ENCODE measurements at regions not wholly inside any gene's neighbourhood (a gene's known extent, or its start where the extent isn't known, plus 50 kb on each side); places are given as distances from the start of the nearest gene placed in this dataset.

GRCh38 chr5:171612749-171613148 lies 172.9 kb upstream of the SMIM23 start:
- TF ChIP-seq POLR2A (IDR thresholded peaks at IDR 0.05) (no peak), CTCF (IDR thresholded peaks at IDR 0.05) (no peak), EP300 (IDR thresholded peaks at IDR 0.05) (no peak)
- DNase-seq, result no peak
- intact Hi-C loops (cut with DNase I), result loop anchor here in 1 of 4 donors (10.0 kb wide), 1 partner anchor 198 kb away; the partner anchor contains the start of gene FGF18
- Histone ChIP-seq H3K4me3 (no peak overlapping the region), H3K36me3 (no peaks in the 10 kb centered on the region), H3K27ac (no peak overlapping the region), H3K4me1 (ENCODE audit: insufficient read depth) (no peaks in the 10 kb centered on the region), H3K9me3 (peaks cover 0 to 5% of the 10 kb centered on the region in 2 donors), H3K27me3 (no peaks in the 10 kb centered on the region)
- whole genome bisulfite sequencing, 3 donors, result 42 to 58% (median 52%) methylated on average over 5 of the region's 5 CpGs

- H3K36me3 ChIP-seq, result no peaks in the 10 kb centered on the region
- TF ChIP-seq POLR2A (IDR thresholded peaks at IDR 0.05), result no peak
- no peak for TF ChIP-seq CTCF (IDR thresholded peaks at IDR 0.05)
- TF ChIP-seq EP300 (IDR thresholded peaks at IDR 0.05), result no peak
- 86 to 90% (median 87%) methylated on average over 5 of the region's 5 CpGs for WGBS, 3 donors
- no peak for DNase-seq
- H3K27ac ChIP-seq, result no peak overlapping the region
- no peaks in the 10 kb centered on the region for H3K4me1 ChIP-seq (ENCODE audit: insufficient read depth)
- intact Hi-C loops (cut with DNase I), result loop anchor here in 1 of 4 donors (10.0 kb wide), 1 partner anchor 200 kb away; the partner anchor contains the start of gene FGF18
- no peak overlapping the region for H3K4me3 ChIP-seq
- H3K9me3 ChIP-seq, result peaks cover 0 to 5% of the 10 kb centered on the region in 2 donors
- no peaks in the 10 kb centered on the region for H3K27me3 ChIP-seq
Observed at GRCh38 chr5:171614511-171614910, 171.1 kb upstream of the SMIM23 start.

GRCh38 chr5:171614971-171615653 lies 170.5 kb upstream of the SMIM23 start:
- Histone ChIP-seq H3K9me3 (peaks cover 0 to 5% of the 10 kb centered on the region in 2 donors), H3K27ac (no peak overlapping the region), H3K4me1 (ENCODE audit: insufficient read depth) (no peaks in the 10 kb centered on the region), H3K27me3 (no peaks in the 10 kb centered on the region), H3K4me3 (no peak overlapping the region), H3K36me3 (no peaks in the 10 kb centered on the region)
- TF ChIP-seq EP300 (IDR thresholded peaks at IDR 0.05) (no peak), POLR2A (IDR thresholded peaks at IDR 0.05) (no peak), CTCF (IDR thresholded peaks at IDR 0.05) (no peak)
- DNase-seq, result no peak
- 44 to 63% (median 53%) methylated on average over 22 of the region's 22 CpGs for WGBS, 3 donors
- intact Hi-C loops (cut with DNase I), result loop anchor here in 1 of 4 donors (10.0 kb wide), 1 partner anchor 200 kb away; the partner anchor contains the start of gene FGF18

GRCh38 chr5:171615705-171616640 lies 169.6 kb upstream of the SMIM23 start:
- peaks cover 0 to 5% of the 10 kb centered on the region in 2 donors for H3K9me3 ChIP-seq
- DNase-seq, result no peak
- no peaks in the 10 kb centered on the region for H3K27me3 ChIP-seq
- TF ChIP-seq POLR2A (IDR thresholded peaks at IDR 0.05), result no peak
- no peak for TF ChIP-seq EP300 (IDR thresholded peaks at IDR 0.05)
- TF ChIP-seq CTCF (IDR thresholded peaks at IDR 0.05), result no peak
- H3K27ac ChIP-seq, result no peak overlapping the region
- no peaks in the 10 kb centered on the region for H3K4me1 ChIP-seq (ENCODE audit: insufficient read depth)
- H3K4me3 ChIP-seq, result no peak overlapping the region
- H3K36me3 ChIP-seq, result no peaks in the 10 kb centered on the region
- intact Hi-C loops (cut with DNase I), result loop anchor here in 1 of 4 donors (10.0 kb wide), 1 partner anchor 201 kb away; the partner anchor contains the start of gene FGF18
- 15 to 29% (median 18%) methylated on average over 22 of the region's 22 CpGs for WGBS, 3 donors

All from ovary (tissue), 7 donors.